SKM-1 (cell line): ENCODE measurements at regions not wholly inside any gene's neighbourhood (a gene's known extent, or its start where the extent isn't known, plus 50 kb on each side); places are given as distances from the start of the nearest gene placed in this dataset.
"Not testable (repeated sequence)": the region's sequence is repeated elsewhere in the genome, so short reads cannot be mapped to it uniquely, and the experiment has no call there.

Experiments
- DNase-seq: peaks from one replicate; lab custom pipeline; 2025; ENCODE audit not compliant: unreplicated experiment; lab: John Stamatoyannopoulos, UW

GRCh38 chr1:196005426-196005825, 602.8 kb downstream of the KCNT2 start:
- DNase-seq: no peak

GRCh38 chr1:196004388-196004787, 603.9 kb downstream of the KCNT2 start:
- DNase-seq: not testable (repeated sequence)

GRCh38 chr1:196002906-196003305, 605.3 kb downstream of the KCNT2 start:
- DNase-seq: no peak

- DNase-seq: not testable (repeated sequence)
These were observed 605.9 kb downstream of the KCNT2 start for GRCh38 chr1:196002296-196002695.

GRCh38 chr1:196001188-196001587, 607.1 kb downstream of the KCNT2 start:
- no peak for DNase-seq

- no peak for DNase-seq
These were observed 609.2 kb downstream of the KCNT2 start for GRCh38 chr1:195999022-195999421.

GRCh38 chr1:195981448-195982139, 626.6 kb downstream of the KCNT2 start:
- DNase-seq: no peak

GRCh38 chr1:195979646-195980045, 628.6 kb downstream of the KCNT2 start:
- no peak for DNase-seq

GRCh38 chr1:195973311-195973904, 634.8 kb downstream of the KCNT2 start:
- DNase-seq: no peak

GRCh38 chr1:195971589-195971988, 636.7 kb downstream of the KCNT2 start:
- no peak for DNase-seq

- no peak for DNase-seq
These were observed 638.0 kb downstream of the KCNT2 start for GRCh38 chr1:195970209-195970608.

- no peak for DNase-seq
These were observed 642.8 kb downstream of the KCNT2 start for GRCh38 chr1:195965475-195965874.

- DNase-seq: no peak
These were observed 643.2 kb downstream of the KCNT2 start for GRCh38 chr1:195965036-195965435.

GRCh38 chr1:195964516-195964915, 643.7 kb downstream of the KCNT2 start:
- no peak for DNase-seq

GRCh38 chr1:195962051-195962450, 646.2 kb downstream of the KCNT2 start:
- no peak for DNase-seq

GRCh38 chr1:195960580-195960979, 647.7 kb downstream of the KCNT2 start:
- no peak for DNase-seq

GRCh38 chr1:195958131-195958530, 650.1 kb downstream of the KCNT2 start:
- no peak for DNase-seq

- DNase-seq: no peak
These were observed 651.4 kb downstream of the KCNT2 start for GRCh38 chr1:195956845-195957244.

GRCh38 chr1:195954848-195955247, 653.4 kb downstream of the KCNT2 start:
- no peak for DNase-seq

- no peak for DNase-seq
These were observed 656.9 kb downstream of the KCNT2 start for GRCh38 chr1:195951313-195951712.

- no peak for DNase-seq
These were observed 659.9 kb downstream of the KCNT2 start for GRCh38 chr1:195948123-195948895.

GRCh38 chr1:195946500-195946899, 661.7 kb downstream of the KCNT2 start:
- no peak for DNase-seq
